DND-41 (cell line): ENCODE measurements at regions not wholly inside any gene's neighbourhood (a gene's known extent, or its start where the extent isn't known, plus 50 kb on each side); places are given as distances from the start of the nearest gene placed in this dataset.

ENCODE experiments used
- ATAC-seq: fragments of 200-7000 bp; cut with Tn5 transposase; 3 replicates; pipeline ENCODE4 v1.9.1; 2021; ENCODE audit warnings: low read depth; ENCODE audit not compliant: insufficient read depth
- DNase-seq: peaks from one replicate; pipeline ENCODE4 v3.0.0-alpha.2; 2020
- H2AFZ ChIP-seq: 2 replicates; pipeline ENCODE4 v1.6.0; 2012; ENCODE audit warnings: low read depth, low read length
- H3K27ac ChIP-seq: 2 replicates; pipeline ENCODE4 v1.5.1; 2012; ENCODE audit warnings: low read length, inconsistent platforms
- H3K27me3 ChIP-seq: fragments of 200-600 bp; sonication (generic); 2 replicates; pipeline ENCODE4 v1.6.0; 2012; ENCODE audit warnings: low read length, mild to moderate bottlenecking, inconsistent platforms; ENCODE audit not compliant: insufficient read depth, poor library complexity
- H3K36me3 ChIP-seq: 2 replicates; pipeline ENCODE4 v1.5.1; 2012; ENCODE audit warnings: low read length, inconsistent platforms; ENCODE audit not compliant: insufficient read depth
- H3K4me1 ChIP-seq: 2 replicates; pipeline ENCODE4 v1.5.1; 2012; ENCODE audit warnings: mild to moderate bottlenecking, low read length; ENCODE audit not compliant: insufficient read depth
- H3K4me2 ChIP-seq: 2 replicates; pipeline ENCODE4 v1.6.0; 2012; ENCODE audit warnings: mild to moderate bottlenecking, moderate library complexity, low read length, inconsistent platforms; ENCODE audit not compliant: insufficient read depth
- H3K4me3 ChIP-seq, 2 experiments: fragments of 200-600 bp in 1 of 2; shearing (Covaris generic) in 1 of 2; 2 replicates each; pipeline ENCODE4 v1.5.1; 2012 to 2016; ENCODE audit warnings: inconsistent platforms in 2 of 2, low read length in 2 of 2, mild to moderate bottlenecking in 2 of 2, low read depth in 1 of 2, moderate library complexity in 1 of 2
- H3K79me2 ChIP-seq: 2 replicates; pipeline ENCODE4 v1.6.0; 2012; ENCODE audit warnings: low read length, inconsistent platforms; ENCODE audit not compliant: insufficient read depth
- H3K9ac ChIP-seq: 2 replicates; pipeline ENCODE4 v1.6.0; 2012; ENCODE audit warnings: low read depth, mild to moderate bottlenecking, inconsistent platforms, low read length, moderate library complexity
- H3K9me3 ChIP-seq: 2 replicates; pipeline ENCODE4 v1.5.1; 2012; ENCODE audit warnings: low read length, moderate library complexity, mild to moderate bottlenecking, inconsistent platforms; ENCODE audit not compliant: insufficient read depth, severe bottlenecking
- H4K20me1 ChIP-seq: 2 replicates; pipeline ENCODE4 v1.6.0; 2012; ENCODE audit warnings: low read length; ENCODE audit not compliant: insufficient read depth
- EZH2 ChIP-seq: IDR thresholded peaks from 3 replicates; pipeline ENCODE4 v1.6.1; 2012; ENCODE audit warnings: borderline replicate concordance, low read depth, mild to moderate bottlenecking, moderate library complexity, low read length, inconsistent platforms; ENCODE audit not compliant: severe bottlenecking
- TF ChIP-seq, protein P1 (sequence below): IDR thresholded peaks from 2 replicates; pipeline ENCODE4 v1.5.1; 2012; ENCODE audit warnings: borderline replicate concordance, low read length, moderate library complexity, mild to moderate bottlenecking; ENCODE audit not compliant: poor library complexity, severe bottlenecking; ENCODE audit errors: extremely low read depth

- TF ChIP-seq, protein P1, sequence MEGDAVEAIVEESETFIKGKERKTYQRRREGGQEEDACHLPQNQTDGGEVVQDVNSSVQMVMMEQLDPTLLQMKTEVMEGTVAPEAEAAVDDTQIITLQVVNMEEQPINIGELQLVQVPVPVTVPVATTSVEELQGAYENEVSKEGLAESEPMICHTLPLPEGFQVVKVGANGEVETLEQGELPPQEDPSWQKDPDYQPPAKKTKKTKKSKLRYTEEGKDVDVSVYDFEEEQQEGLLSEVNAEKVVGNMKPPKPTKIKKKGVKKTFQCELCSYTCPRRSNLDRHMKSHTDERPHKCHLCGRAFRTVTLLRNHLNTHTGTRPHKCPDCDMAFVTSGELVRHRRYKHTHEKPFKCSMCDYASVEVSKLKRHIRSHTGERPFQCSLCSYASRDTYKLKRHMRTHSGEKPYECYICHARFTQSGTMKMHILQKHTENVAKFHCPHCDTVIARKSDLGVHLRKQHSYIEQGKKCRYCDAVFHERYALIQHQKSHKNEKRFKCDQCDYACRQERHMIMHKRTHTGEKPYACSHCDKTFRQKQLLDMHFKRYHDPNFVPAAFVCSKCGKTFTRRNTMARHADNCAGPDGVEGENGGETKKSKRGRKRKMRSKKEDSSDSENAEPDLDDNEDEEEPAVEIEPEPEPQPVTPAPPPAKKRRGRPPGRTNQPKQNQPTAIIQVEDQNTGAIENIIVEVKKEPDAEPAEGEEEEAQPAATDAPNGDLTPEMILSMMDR = no peak
- no peak for TF ChIP-seq EZH2
- no peak for ATAC-seq
- no peaks in the 10 kb centered on the region for H3K9me3 ChIP-seq
- H4K20me1 ChIP-seq = no peaks in the 10 kb centered on the region
- no peak overlapping the region for H3K4me3 ChIP-seq
- H3K4me2 ChIP-seq = no peak overlapping the region
- no peaks in the 10 kb centered on the region for H3K27me3 ChIP-seq
- H3K9ac ChIP-seq = no peak overlapping the region
- DNase-seq = no peak
- no peak overlapping the region for H3K27ac ChIP-seq
- H2AFZ ChIP-seq = no peak overlapping the region
- no peaks in the 10 kb centered on the region for H3K36me3 ChIP-seq
- H3K4me1 ChIP-seq = no peaks in the 10 kb centered on the region
- H3K79me2 ChIP-seq = no peaks in the 10 kb centered on the region
These were observed 247.9 kb upstream of the MEF2C start for GRCh38 chr5:89130851-89131250.

DNA sequence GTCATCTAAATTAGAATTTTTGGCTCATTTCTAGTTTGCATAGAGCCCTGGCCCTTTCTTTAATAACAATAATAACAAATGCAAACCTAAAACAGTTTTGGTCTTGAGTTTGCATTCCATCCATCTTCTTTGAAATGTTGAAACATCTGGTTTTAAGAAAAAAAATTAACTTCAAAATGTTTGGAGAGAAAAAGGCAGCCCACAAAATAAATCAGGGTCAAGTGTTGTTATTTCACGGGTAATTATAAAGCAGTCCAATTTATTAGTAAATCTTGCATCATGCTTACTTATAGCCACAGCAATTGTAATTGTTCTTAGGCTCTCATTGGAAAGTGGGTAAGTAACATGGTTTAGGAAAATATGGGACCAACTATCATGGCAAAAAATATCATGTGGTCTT, 247.0 kb upstream of the MEF2C start:
- DNase-seq = no peak
- Histone ChIP-seq H3K4me3 (no peak overlapping the region), H3K27me3 (no peaks in the 10 kb centered on the region), H3K36me3 (no peaks in the 10 kb centered on the region), H4K20me1 (no peaks in the 10 kb centered on the region), H2AFZ (no peak overlapping the region), H3K9ac (no peak overlapping the region), H3K79me2 (no peaks in the 10 kb centered on the region), H3K27ac (no peak overlapping the region), H3K4me1 (no peaks in the 10 kb centered on the region), H3K4me2 (no peak overlapping the region), H3K9me3 (no peaks in the 10 kb centered on the region)
- TF ChIP-seq EZH2 = no peak
- TF ChIP-seq, protein P1 = no peak
- ATAC-seq = no peak

GRCh38 chr5:89128906-89129625, 246.1 kb upstream of the MEF2C start:
- Histone ChIP-seq H3K9me3 (no peaks in the 10 kb centered on the region), H2AFZ (no peak overlapping the region), H3K4me3 (no peak overlapping the region), H3K4me2 (no peak overlapping the region), H4K20me1 (no peaks in the 10 kb centered on the region), H3K79me2 (no peaks in the 10 kb centered on the region), H3K4me1 (no peaks in the 10 kb centered on the region), H3K27me3 (no peaks in the 10 kb centered on the region), H3K36me3 (no peaks in the 10 kb centered on the region), H3K27ac (no peak overlapping the region), H3K9ac (no peak overlapping the region)
- no peak for ATAC-seq
- no peak for DNase-seq
- no peak for TF ChIP-seq EZH2
- TF ChIP-seq, protein P1 = no peak
